ENCODE measurements at regions not wholly inside any gene's neighbourhood (a gene's known extent, or its start where the extent isn't known, plus 50 kb on each side); places are given as distances from the start of the nearest gene placed in this dataset.

- TF ChIP-seq, protein P1, sequence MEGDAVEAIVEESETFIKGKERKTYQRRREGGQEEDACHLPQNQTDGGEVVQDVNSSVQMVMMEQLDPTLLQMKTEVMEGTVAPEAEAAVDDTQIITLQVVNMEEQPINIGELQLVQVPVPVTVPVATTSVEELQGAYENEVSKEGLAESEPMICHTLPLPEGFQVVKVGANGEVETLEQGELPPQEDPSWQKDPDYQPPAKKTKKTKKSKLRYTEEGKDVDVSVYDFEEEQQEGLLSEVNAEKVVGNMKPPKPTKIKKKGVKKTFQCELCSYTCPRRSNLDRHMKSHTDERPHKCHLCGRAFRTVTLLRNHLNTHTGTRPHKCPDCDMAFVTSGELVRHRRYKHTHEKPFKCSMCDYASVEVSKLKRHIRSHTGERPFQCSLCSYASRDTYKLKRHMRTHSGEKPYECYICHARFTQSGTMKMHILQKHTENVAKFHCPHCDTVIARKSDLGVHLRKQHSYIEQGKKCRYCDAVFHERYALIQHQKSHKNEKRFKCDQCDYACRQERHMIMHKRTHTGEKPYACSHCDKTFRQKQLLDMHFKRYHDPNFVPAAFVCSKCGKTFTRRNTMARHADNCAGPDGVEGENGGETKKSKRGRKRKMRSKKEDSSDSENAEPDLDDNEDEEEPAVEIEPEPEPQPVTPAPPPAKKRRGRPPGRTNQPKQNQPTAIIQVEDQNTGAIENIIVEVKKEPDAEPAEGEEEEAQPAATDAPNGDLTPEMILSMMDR (IDR thresholded peaks at IDR 0.05; ENCODE audit: borderline replicate concordance, insufficient read depth, low read depth, low read length), result no peak
- no peak overlapping the region for H3K4me3 ChIP-seq (ENCODE audit: low read depth, low read length)
These were observed 79.6 kb upstream of the WDR1 start for GRCh38 chr4:10196191-10196590.

DNA sequence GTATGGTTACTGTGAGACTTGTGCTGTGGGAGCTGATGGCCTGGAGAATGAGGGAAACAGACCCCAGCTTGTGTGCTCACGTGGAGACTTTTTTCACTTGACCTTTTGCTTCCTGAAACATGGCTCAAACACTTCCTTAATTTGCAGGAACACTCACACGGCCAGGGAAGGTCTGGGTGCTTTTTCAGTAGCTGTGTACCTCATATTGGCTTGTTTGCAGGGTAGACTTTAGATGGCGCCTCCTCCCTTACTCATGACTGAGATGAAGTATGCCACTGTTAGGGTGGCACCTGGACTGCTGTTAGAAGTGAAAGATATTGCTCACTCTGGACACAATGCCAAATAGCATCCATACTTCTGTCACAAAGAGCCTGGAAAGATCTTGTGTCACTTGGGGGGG lies 75.7 kb upstream of the WDR1 start:
- TF ChIP-seq, protein P1 (IDR thresholded peaks at IDR 0.05; ENCODE audit: borderline replicate concordance, insufficient read depth, low read depth, low read length), result no peak
- H3K4me3 ChIP-seq (ENCODE audit: low read depth, low read length), result no peak overlapping the region

GRCh38 chr4:10188400-10189004 lies 71.9 kb upstream of the WDR1 start:
- no peak overlapping the region for H3K4me3 ChIP-seq (ENCODE audit: low read depth, low read length)
- TF ChIP-seq, protein P1 (IDR thresholded peaks at IDR 0.05; ENCODE audit: borderline replicate concordance, insufficient read depth, low read depth, low read length), result no peak

GRCh38 chr4:10186228-10187214 lies 69.9 kb upstream of the WDR1 start:
- TF ChIP-seq, protein P1 (IDR thresholded peaks at IDR 0.05; ENCODE audit: borderline replicate concordance, insufficient read depth, low read depth, low read length), result peak; percentile 23; the same call in 1 of the 2 replicates
- no peak overlapping the region for H3K4me3 ChIP-seq (ENCODE audit: low read depth, low read length)

DNA sequence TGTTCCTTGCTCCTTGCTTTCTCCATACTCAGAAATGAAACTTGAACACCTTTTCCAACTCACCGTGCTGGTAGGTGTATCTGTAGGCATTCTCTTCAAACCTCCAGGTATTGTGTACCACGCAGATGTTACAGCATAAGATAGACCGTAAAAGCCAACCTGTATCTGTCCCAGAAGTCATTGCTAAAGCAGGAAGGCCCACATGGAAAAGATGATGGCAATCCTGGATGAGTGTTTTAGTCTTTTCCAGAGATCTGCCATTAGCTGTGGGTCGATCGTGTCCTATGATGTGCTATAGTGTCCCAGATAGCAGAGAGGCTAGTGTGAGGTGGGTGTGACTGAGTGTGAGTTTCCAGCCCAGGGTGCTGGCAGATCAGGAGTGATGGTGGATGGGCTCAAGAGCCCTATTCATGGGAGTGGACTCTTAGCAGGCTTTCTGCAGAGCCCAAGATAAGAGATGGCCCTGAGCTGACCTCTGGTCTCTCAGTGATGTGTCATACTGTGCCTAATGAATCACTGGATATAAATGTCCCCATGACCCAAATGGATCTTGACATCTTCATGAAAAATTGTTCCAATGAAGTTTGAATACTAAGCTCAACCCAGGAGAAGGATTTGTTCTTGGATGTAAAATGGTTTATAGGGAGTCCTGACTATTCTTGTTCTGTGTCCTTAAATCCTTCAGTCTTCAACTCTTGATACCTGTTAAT lies 69.1 kb upstream of the WDR1 start:
- TF ChIP-seq, protein P1 (IDR thresholded peaks at IDR 0.05; ENCODE audit: borderline replicate concordance, insufficient read depth, low read depth, low read length), result no peak
- no peak overlapping the region for H3K4me3 ChIP-seq (ENCODE audit: low read depth, low read length)

GRCh38 chr4:10184501-10184938 lies 67.9 kb upstream of the WDR1 start:
- TF ChIP-seq, protein P1 (IDR thresholded peaks at IDR 0.05; ENCODE audit: borderline replicate concordance, insufficient read depth, low read depth, low read length), result no peak
- H3K4me3 ChIP-seq (ENCODE audit: low read depth, low read length), result no peak overlapping the region

All from GM12875 (cell line).